WTC11 (cell line): ENCODE measurements at regions not wholly inside any gene's neighbourhood (a gene's known extent, or its start where the extent isn't known, plus 50 kb on each side); places are given as distances from the start of the nearest gene placed in this dataset.

Experiments used
- ATAC-seq: fragments of 200-7000 bp; cut with Tn5 transposase; 2 replicates; pipeline ENCODE4 v1.10.0; 2021; ENCODE audit warnings: mild to moderate bottlenecking, moderate library complexity
- CTCF ChIA-PET: fragments of 300-600 bp; sonication (Branson Sonifier 250); formaldehyde crosslinking; loops from one replicate; lab custom pipeline; 2021; ENCODE audit warnings: antibody characterized with exemption; lab: Charles Lee
- POLR2A ChIA-PET: fragments of 350-600 bp; sonication (Branson Sonifier 250); formaldehyde crosslinking; loops from one replicate; lab custom pipeline; 2021; ENCODE audit warnings: antibody characterized with exemption; lab: Charles Lee
- DNase-seq: peaks from one replicate; pipeline ENCODE4 v3.0.0; 2021; ENCODE audit warnings: low spot score
- H3K27ac Mint-ChIP-seq: 2 replicates; pipeline ENCODE4 v1.8.0; 2021; ENCODE audit warnings: mixed read lengths
- H3K27me3 Mint-ChIP-seq: 2 replicates; pipeline ENCODE4 v1.8.0; 2021; ENCODE audit warnings: low read depth, mild to moderate bottlenecking, moderate library complexity, mixed read lengths
- H3K36me3 Mint-ChIP-seq: 2 replicates; pipeline ENCODE4 v1.8.0; 2021; ENCODE audit warnings: mixed read lengths
- H3K4me1 Mint-ChIP-seq: 2 replicates; pipeline ENCODE4 v1.8.0; 2022; ENCODE audit warnings: mixed read lengths
- H3K4me3 Mint-ChIP-seq: 2 replicates; pipeline ENCODE4 v1.8.0; 2021; ENCODE audit warnings: mild to moderate bottlenecking, moderate library complexity, mixed read lengths
- H3K9me3 Mint-ChIP-seq: 2 replicates; pipeline ENCODE4 v1.8.0; 2021; ENCODE audit warnings: mixed read lengths
- EMX1 ChIP-seq: fragments of 250-450 bp; sonication (Bioruptor Pico); IDR thresholded peaks from 2 replicates; pipeline ENCODE4 v1.8.0; 2021; ENCODE audit warnings: mild to moderate bottlenecking
- HMGA2 ChIP-seq: fragments of 250-450 bp; sonication (Bioruptor Pico); IDR thresholded peaks from 2 replicates; pipeline ENCODE4 v1.4.0; 2021; ENCODE audit warnings: mild to moderate bottlenecking, moderate library complexity
- KAT7 ChIP-seq: sonication (generic); formaldehyde crosslinking; IDR thresholded peaks from 2 replicates; pipeline ENCODE4 v1.8.1; 2023; ENCODE audit warnings: missing genetic modification reagents, mild to moderate bottlenecking, borderline replicate concordance
- NR1H2 ChIP-seq: sonication (generic); formaldehyde crosslinking; IDR thresholded peaks from 2 replicates; pipeline ENCODE4 v1.9.0; 2021; ENCODE audit warnings: mild to moderate bottlenecking, moderate library complexity, missing genetic modification reagents
- NR2C2 ChIP-seq: sonication (generic); formaldehyde crosslinking; IDR thresholded peaks from 2 replicates; pipeline ENCODE4 v1.8.0; 2022; ENCODE audit warnings: mild to moderate bottlenecking, missing genetic modification reagents
- PRRX2 ChIP-seq: fragments of 250-450 bp; sonication (Bioruptor Pico); IDR thresholded peaks from 2 replicates; pipeline ENCODE4 v1.8.0; 2021; ENCODE audit warnings: mild to moderate bottlenecking
- ZNF121 ChIP-seq: sonication (generic); formaldehyde crosslinking; IDR thresholded peaks from 2 replicates; pipeline ENCODE4 v1.8.0; 2023; ENCODE audit warnings: missing genetic modification reagents
- TF ChIP-seq, protein P1 (sequence below): fragments of 250-450 bp; sonication (Bioruptor Pico); IDR thresholded peaks from 2 replicates; pipeline ENCODE4 v1.9.0; 2021; ENCODE audit warnings: mild to moderate bottlenecking
- TF ChIP-seq, protein P2 (sequence below): fragments of 250-450 bp; sonication (Bioruptor Pico); conservative IDR thresholded peaks from 2 replicates; pipeline ENCODE4 v1.9.0; 2021; ENCODE audit warnings: mild to moderate bottlenecking
- TF ChIP-seq, protein P3 (sequence below): sonication (generic); formaldehyde crosslinking; IDR thresholded peaks from 2 replicates; pipeline ENCODE4 v1.8.0; 2022; ENCODE audit warnings: missing genetic modification reagents
- TF ChIP-seq, protein P4 (sequence below): sonication (generic); formaldehyde crosslinking; IDR thresholded peaks from 2 replicates; pipeline ENCODE4 v1.8.0; 2022; ENCODE audit warnings: mild to moderate bottlenecking, missing genetic modification reagents
- TF ChIP-seq, protein P5 (sequence below): sonication (generic); formaldehyde crosslinking; IDR thresholded peaks from 2 replicates; pipeline ENCODE4 v1.8.1; 2022; ENCODE audit warnings: low read depth, mild to moderate bottlenecking, moderate library complexity, missing genetic modification reagents, borderline replicate concordance
- TF ChIP-seq, protein P6 (sequence below): sonication (generic); formaldehyde crosslinking; IDR thresholded peaks from 2 replicates; pipeline ENCODE4 v1.8.1; 2023; ENCODE audit warnings: mild to moderate bottlenecking, missing genetic modification reagents, borderline replicate concordance

DNA sequence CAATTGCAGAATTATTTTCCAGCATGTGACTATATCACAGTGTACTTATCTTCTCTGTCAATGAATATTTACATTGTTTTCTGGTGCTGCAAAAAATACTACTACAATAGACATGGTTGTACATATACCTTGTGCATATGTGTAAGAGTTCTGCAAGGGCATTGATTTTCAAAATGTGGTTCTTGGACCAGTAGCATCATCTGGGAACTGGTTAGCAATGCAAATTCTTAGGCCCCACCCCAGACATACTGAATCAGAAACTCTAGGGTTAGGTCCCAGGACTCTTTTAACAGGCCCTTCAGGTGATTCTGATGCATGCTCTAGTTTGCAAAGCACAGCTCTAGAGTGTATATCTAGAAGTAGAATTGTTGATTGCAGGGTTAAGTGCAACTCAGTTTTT is 292.3 kb downstream of the ZNF621 start:
- no peak for TF ChIP-seq HMGA2 (CRISPR knock-in tag)
- no peak for TF ChIP-seq PRRX2
- TF ChIP-seq, protein P1, sequence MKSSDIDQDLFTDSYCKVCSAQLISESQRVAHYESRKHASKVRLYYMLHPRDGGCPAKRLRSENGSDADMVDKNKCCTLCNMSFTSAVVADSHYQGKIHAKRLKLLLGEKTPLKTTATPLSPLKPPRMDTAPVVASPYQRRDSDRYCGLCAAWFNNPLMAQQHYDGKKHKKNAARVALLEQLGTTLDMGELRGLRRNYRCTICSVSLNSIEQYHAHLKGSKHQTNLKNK = no peak
- TF ChIP-seq, protein P2, sequence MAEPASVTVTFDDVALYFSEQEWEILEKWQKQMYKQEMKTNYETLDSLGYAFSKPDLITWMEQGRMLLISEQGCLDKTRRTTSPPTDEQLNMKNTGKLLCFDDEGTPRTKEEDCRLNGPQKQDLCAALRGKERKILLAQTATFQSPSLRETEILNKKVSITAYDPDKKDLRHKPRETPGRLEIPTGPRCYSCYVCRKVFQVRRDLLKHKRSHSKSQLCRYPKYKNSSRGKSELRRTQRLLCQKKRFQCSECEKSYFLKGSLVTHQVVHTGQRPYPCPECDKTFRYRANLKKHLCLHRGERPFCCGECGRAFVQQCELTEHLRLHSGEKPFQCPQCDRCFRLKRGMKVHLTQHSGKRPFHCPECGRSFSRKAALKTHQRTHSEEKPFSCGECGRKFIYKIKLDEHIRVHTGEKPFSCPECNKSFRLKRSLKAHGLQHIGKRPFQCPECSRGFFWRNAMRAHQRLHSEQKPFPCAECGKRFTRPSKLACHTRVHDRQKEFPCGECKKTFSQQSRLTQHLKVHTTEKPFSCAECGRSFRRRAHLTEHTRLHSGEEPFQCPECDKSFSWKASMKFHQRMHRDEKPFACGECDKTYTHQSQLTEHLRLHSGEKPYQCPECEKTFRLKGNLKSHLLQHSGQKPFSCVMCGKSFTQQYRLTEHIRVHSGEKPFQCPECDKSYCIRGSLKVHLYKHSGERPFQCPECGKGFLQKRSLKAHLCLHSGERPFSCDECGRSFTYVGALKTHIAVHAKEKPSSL (CRISPR knock-in tag) = no peak
- TF ChIP-seq, protein P3, sequence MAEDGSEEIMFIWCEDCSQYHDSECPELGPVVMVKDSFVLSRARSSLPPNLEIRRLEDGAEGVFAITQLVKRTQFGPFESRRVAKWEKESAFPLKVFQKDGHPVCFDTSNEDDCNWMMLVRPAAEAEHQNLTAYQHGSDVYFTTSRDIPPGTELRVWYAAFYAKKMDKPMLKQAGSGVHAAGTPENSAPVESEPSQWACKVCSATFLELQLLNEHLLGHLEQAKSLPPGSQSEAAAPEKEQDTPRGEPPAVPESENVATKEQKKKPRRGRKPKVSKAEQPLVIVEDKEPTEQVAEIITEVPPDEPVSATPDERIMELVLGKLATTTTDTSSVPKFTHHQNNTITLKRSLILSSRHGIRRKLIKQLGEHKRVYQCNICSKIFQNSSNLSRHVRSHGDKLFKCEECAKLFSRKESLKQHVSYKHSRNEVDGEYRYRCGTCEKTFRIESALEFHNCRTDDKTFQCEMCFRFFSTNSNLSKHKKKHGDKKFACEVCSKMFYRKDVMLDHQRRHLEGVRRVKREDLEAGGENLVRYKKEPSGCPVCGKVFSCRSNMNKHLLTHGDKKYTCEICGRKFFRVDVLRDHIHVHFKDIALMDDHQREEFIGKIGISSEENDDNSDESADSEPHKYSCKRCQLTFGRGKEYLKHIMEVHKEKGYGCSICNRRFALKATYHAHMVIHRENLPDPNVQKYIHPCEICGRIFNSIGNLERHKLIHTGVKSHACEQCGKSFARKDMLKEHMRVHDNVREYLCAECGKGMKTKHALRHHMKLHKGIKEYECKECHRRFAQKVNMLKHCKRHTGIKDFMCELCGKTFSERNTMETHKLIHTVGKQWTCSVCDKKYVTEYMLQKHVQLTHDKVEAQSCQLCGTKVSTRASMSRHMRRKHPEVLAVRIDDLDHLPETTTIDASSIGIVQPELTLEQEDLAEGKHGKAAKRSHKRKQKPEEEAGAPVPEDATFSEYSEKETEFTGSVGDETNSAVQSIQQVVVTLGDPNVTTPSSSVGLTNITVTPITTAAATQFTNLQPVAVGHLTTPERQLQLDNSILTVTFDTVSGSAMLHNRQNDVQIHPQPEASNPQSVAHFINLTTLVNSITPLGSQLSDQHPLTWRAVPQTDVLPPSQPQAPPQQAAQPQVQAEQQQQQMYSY (CRISPR knock-in tag) = no peak
- TF ChIP-seq, protein P4, sequence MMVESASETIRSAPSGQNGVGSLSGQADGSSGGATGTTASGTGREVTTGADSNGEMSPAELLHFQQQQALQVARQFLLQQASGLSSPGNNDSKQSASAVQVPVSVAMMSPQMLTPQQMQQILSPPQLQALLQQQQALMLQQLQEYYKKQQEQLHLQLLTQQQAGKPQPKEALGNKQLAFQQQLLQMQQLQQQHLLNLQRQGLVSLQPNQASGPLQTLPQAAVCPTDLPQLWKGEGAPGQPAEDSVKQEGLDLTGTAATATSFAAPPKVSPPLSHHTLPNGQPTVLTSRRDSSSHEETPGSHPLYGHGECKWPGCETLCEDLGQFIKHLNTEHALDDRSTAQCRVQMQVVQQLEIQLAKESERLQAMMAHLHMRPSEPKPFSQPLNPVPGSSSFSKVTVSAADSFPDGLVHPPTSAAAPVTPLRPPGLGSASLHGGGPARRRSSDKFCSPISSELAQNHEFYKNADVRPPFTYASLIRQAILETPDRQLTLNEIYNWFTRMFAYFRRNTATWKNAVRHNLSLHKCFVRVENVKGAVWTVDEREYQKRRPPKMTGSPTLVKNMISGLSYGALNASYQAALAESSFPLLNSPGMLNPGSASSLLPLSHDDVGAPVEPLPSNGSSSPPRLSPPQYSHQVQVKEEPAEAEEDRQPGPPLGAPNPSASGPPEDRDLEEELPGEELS = no peak
- no peak for TF ChIP-seq NR2C2
- TF ChIP-seq KAT7 (CRISPR knock-in tag) = no peak
- TF ChIP-seq NR1H2 (CRISPR knock-in tag) = no peak
- no peak for TF ChIP-seq EMX1 (CRISPR knock-in tag)
- no peak for TF ChIP-seq ZNF121
- TF ChIP-seq, protein P5, sequence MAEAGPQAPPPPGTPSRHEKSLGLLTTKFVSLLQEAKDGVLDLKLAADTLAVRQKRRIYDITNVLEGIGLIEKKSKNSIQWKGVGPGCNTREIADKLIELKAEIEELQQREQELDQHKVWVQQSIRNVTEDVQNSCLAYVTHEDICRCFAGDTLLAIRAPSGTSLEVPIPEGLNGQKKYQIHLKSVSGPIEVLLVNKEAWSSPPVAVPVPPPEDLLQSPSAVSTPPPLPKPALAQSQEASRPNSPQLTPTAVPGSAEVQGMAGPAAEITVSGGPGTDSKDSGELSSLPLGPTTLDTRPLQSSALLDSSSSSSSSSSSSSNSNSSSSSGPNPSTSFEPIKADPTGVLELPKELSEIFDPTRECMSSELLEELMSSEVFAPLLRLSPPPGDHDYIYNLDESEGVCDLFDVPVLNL (CRISPR knock-in tag) = no peak
- TF ChIP-seq, protein P6, sequence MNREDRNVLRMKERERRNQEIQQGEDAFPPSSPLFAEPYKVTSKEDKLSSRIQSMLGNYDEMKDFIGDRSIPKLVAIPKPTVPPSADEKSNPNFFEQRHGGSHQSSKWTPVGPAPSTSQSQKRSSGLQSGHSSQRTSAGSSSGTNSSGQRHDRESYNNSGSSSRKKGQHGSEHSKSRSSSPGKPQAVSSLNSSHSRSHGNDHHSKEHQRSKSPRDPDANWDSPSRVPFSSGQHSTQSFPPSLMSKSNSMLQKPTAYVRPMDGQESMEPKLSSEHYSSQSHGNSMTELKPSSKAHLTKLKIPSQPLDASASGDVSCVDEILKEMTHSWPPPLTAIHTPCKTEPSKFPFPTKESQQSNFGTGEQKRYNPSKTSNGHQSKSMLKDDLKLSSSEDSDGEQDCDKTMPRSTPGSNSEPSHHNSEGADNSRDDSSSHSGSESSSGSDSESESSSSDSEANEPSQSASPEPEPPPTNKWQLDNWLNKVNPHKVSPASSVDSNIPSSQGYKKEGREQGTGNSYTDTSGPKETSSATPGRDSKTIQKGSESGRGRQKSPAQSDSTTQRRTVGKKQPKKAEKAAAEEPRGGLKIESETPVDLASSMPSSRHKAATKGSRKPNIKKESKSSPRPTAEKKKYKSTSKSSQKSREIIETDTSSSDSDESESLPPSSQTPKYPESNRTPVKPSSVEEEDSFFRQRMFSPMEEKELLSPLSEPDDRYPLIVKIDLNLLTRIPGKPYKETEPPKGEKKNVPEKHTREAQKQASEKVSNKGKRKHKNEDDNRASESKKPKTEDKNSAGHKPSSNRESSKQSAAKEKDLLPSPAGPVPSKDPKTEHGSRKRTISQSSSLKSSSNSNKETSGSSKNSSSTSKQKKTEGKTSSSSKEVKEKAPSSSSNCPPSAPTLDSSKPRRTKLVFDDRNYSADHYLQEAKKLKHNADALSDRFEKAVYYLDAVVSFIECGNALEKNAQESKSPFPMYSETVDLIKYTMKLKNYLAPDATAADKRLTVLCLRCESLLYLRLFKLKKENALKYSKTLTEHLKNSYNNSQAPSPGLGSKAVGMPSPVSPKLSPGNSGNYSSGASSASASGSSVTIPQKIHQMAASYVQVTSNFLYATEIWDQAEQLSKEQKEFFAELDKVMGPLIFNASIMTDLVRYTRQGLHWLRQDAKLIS (CRISPR knock-in tag) = no peak
- POLR2A ChIA-PET = no interaction called here
- Mint-ChIP-seq H3K4me1 (peaks cover 6% of the 10 kb centered on the region; the same call in 1 of the 2 replicates), H3K9me3 (peaks cover 12% of the 10 kb centered on the region), H3K4me3 (no peak overlapping the region), H3K27ac (no peak overlapping the region), H3K36me3 (no peaks in the 10 kb centered on the region; the same call in 1 of the 2 replicates), H3K27me3 (no peaks in the 10 kb centered on the region)
- CTCF ChIA-PET = no interaction called here
- DNase-seq (no peak), ATAC-seq (no peak)
